Stimulated activated naive CD4-positive, alpha-beta T cell (primary cell): ENCODE measurements at regions not wholly inside any gene's neighbourhood (a gene's known extent, or its start where the extent isn't known, plus 50 kb on each side); places are given as distances from the start of the nearest gene placed in this dataset.
"Not testable (repeated sequence)": the region's sequence is repeated elsewhere in the genome, so short reads cannot be mapped to it uniquely, and the experiment has no call there.

Experiments
- DNase-seq, 6 experiments: peaks; one replicate each; lab custom pipeline; 2025; lab: John Stamatoyannopoulos, UW

DNA sequence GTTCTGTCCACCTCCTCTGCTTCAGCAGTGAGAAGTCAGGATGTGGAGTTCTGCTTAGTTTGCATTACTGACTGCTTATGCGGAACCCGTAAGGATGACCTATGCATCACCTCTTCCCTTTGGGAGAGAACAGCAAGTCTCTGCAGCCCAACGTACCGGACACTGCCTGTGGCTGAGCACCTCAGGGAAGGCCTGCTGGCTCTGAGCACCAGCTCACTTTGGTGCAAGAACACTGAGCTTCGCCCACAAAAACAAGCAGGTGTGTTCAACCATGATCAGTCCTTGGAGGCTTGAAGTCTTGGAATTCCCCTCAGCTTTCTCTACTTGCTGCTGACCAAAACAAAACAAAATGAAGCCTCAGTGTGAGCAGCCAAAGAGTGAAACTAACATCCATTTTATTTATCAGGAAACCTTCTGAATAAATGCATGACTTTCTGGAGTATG, 52.7 kb upstream of the NCK2 start:
- no peak for DNase-seq

DNA sequence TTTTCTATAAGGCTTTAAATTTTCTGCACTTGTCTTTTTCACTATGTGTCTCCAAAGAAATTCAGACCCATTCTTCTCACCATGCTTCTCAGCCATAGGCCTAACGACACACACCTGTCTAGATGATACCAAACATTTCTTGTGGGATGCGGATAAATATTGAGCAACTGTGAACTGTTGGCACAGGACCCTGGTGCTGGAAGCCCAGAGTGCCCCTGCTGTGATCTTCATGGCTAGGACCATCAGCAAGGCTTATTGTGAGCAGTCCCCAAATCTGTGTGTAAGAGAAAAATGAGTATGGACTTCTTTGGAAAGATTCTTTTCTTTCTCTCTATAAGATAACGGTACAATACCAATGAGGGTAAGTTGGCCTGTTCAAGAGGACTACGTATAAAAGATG, 54.1 kb upstream of the NCK2 start:
- DNase-seq = no peak

DNA sequence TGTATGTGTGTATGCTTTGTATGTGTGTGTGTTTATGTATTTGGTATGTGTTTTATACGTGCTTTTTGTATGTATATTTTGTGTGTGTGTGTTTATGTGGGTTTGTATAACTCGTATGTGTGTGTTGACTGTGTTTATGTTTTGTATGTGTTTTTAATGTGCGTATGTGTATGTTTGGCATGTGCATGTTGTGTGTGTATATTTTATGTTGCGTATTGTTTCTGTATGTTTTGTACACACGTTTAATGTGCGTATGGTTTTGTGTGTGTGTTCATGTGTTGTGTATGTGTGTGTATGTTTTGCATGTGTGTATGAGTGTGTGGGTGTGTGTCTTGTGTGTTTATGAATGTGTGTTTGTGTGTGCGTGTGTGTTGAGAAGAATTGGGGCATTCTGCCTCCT, 55.2 kb upstream of the NCK2 start:
- DNase-seq = no peak

DNA sequence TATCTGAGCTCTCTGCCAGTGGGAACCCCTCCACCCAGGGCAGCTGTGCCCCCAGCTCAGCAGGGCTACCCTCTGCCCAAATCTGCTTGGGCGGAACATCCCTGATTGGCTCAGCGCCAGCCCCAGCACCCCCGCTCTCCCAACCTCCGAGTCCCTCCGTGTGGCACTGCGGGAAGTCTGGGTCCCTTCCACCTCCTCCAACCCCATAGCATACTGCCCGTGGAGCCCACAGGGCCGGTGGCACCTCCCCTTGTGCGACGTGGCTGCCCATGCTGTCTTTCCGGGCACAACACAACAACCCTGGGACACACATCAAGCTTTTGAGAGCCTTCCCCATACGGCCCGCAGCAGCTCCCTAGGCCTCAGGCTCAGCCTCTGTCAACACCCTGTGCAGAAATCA, 55.8 kb upstream of the NCK2 start:
- DNase-seq = no peak

DNA sequence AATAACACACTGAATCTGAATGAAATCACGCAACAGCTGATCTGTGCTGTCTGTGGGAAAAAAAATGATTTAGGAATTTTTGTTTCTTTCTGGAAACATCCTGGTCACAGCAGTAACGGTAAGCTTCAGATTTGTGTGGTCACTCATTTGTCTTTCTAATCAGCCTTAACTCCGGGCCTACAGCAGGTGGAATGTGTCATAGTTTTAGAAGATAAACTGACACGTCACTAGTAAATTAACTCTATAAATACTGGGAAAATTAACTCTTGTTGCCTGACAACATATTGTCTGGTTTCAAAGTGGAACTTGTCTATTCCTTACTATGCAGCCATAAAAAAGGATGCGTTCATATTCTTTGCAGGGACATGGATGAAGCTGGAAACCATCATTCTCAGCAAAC, 58.1 kb upstream of the NCK2 start:
- no peak for DNase-seq

DNA sequence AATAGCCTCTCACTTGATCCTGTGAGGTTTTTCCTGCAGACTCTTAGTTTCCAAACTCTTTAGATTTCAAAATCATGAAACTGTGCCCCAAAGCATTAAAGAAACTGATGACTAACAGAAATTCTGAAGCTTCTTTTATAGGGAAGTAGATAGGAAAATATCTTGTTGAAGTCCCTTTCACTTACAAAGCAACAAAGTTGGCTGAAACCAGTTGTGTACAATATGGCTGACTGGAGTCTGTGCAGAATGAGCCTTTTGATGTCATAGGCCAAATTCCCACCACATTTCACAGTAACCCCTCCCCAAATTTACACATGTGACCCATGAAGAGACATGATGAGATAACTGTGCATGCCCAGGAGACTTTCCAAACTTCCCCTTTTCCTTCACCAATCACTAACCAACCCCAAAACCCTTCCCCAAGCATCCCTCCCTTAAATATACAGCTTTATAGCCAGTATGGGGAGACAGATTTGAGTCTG, 61.7 kb upstream of the NCK2 start:
- no peak for DNase-seq

DNA sequence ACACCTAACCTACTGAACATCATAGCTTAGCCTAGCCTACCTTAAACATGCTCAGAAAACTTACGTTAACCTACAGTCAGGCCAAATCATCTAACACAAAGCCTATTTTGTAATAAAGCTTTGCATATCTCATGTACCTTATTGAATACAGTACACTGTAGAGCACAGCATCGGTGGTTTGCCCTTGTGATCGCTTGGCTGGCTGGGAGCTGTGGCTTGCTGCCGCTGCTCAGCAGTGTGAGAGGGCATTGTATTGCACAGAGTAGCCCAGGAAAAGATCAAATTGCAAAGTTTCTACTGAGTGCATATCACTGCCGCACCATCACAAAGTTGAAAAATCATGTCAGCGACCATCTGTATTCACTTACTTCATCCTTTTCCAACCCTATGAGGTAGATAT, 62.3 kb upstream of the NCK2 start:
- DNase-seq = no peak

DNA sequence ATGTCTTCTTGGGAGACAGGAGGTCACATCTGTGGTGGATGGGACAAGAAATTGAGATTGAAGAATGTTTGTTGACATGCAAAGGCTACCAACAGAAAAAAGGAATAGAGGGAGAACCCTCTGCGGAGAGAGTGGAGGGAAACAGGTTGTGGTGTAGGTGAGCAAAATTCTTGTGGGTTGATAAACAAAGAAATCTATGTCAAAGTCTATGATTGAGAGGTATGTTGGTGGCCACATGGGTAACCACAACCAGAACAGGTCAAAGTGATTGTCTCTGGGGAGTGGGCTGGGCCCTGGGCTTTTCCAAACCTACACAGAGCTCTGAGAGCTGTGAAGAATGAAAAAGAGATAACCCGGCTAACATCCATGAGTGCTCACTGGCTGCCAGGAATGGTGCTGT, 62.8 kb upstream of the NCK2 start:
- no peak for DNase-seq

DNA sequence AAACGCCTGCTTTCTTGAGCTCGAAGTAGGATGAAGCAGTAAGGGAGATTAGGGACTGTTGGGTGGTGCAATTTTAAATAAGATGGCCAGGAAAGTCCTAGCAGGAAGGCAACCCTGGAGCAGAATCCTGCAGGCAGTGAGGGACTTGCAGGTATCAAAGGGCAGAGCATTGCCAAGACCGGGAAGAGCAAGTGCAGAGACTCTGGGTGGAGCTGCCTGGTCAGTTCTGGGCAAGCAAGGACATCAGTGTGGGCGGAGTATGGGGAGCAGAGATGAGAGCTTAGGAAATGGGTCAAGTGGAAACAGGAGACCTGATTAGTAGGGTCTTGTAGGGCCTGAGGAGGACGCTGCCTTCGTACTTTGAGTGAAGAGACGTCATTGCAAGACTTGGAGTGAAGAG, 64.4 kb upstream of the NCK2 start:
- DNase-seq = no peak

DNA sequence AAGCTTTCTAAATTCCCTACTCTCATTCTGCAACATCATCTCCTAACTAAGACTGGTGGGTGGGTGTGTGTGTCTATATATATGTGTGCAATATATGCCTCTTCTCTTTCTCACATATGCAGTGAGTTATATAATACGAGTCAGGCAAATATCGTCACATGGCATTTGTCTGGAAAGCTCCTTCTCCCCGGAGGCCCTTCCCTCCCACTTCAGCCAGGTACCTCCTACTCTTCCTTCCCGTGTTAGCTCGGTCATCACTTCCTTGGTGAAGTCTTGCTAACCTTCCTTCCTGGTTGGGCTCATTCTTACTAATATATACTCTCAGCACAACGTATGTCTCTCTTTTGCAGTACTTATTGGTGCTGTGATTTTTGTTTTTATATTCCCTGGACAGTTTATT, 66.4 kb upstream of the NCK2 start:
- no peak for DNase-seq

DNA sequence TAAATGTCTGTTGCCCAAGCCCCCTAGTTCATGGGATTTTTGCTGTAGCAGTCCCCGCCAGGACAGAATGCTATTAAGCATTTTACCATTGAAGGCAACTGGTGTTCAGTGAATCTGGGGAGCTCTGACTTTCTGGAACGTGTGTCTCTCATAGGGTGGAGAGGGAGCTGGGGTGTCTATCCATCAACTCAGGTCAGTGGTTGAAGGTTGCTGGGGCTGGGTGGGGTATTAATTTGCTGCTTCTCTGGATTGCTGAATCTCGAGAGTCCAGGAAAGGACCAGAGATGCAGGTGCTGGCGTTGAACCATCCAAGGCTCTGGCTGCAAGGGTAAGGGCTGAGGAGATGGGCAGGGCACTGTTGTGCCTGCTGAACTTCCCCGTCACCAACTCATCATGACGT, 66.8 kb upstream of the NCK2 start:
- DNase-seq = no peak

DNA sequence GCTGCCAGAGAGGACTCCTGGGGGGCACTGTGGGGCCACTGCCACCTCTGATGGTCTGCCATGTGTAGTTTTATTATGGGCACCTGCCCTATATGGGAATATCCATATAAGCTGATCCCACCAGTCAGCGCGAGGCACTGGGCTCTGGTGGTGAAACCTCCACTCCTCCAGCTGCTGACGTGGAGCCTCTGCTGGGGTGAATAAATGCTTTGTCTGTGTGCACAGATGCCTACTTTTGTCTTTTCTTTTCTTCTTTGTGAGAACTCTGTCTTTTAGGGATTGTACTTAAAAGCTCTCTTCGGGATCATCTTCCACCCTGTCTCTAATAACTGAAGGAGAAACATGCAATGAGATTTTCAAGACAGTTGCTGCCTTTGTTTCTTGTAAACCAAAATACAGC, 68.9 kb upstream of the NCK2 start:
- DNase-seq = no peak

DNA sequence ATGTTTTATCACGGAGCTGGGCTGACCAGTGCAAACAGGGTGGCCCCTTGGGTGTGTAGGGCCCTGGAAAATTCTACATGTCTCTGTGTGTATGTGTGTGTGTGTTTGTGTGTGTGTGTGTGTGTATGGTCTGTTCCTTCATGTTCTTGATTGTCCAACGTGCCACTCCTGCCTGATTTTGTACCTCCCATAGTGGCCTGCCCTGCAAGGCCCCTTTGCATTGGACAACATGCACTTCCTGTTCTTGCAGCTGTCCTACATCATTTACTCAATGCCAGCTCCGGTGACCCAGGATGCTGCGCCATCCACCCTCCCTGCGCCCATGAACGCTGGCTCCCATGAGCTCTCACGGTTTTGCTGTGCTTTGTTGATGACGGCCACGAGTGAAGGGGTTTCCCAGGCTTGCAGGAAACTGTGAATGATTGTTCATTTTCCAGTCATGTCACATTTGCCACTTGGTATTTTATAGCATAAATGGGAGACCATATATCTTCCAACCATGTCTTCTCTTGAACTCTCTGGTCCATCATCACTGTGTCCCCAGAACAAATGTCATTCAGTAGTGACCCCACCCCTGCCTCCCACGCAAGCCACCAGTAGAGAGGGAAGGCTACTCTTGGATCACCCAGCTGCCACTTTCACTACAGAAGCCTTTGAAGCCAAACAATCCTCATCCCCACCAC, 69.7 kb upstream of the NCK2 start:
- no peak for DNase-seq

DNA sequence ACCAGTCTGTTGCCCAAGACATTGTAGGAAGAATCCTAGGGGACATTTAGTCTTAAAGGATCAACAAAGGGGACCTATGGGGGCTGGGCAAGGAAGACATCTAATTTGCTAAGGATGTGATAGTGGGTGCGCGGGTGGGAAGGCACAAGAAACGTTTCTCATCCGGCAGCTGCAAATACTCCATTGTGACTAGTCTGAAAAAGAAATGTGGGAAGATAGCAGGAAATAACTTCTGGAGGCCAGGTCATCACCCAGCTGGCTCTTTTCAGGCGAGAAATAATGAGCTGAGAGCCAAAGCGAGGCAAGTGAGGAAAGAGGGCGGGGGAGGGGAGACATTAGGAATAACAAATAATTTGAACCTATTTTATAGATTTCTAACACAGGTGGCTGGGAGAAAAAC, 70.3 kb upstream of the NCK2 start:
- no peak for DNase-seq

DNA sequence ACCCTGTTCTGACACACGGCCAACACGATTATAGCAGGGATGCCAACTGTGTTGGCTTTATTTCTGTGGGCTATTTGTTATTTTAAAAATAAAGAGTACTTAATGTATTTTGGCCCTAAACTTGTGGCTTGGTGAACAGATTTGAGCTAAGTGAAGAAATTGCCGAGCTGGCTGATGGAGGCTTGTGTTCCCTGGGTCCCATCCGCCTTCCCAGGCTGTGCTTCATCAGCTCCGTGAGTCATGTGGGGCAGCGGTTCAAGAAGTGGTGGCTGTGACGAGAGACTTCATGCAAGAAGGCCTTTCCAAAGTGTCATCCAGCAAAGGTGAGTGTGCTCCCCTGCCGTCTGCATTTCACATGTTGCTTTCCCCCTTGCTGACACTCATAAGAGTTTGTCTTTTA, 73.6 kb upstream of the NCK2 start:
- DNase-seq = no peak

DNA sequence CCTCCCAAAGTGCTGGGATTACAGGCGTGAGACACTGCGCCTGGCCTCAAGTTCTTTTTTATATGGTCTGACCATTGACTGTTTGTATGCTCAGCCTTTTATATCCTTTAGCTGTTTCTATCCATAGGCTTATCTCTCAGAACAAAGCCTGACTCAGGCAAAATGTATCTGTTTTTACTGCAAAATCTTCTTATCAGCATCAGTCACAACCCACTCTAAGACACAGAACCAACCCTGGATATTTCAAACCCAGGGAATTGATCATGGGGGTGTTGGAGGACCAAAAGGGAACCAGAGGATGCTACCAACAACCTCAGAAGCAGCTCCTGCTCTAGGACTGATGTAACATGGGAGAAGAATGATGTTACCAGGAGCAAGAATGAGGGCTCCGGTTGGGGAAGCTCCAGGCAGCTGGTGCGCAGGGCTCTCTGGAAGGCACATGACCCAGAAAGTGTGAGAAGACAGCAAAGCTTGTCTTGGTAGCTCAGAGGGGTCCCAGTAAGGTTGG, 75.3 kb upstream of the NCK2 start:
- no peak for DNase-seq

DNA sequence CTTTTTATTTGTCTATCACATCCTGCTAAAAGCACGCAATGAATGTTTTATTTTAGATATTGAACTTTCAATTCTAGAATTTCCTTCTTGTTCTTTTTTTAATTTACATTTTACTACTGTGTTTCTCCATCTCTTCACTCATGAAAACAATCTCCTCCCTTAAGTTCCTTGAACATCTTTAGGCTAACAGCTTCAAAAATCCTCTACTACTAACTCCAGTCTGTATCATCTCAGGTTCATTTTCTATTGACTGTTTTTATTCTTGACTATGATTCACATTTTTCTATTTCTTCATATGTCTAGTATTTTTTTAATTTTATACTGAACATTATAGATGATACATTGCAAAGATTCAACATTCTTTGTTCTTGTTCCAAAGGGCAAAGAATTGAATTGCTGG, 79.2 kb upstream of the NCK2 start:
- DNase-seq = no peak

DNA sequence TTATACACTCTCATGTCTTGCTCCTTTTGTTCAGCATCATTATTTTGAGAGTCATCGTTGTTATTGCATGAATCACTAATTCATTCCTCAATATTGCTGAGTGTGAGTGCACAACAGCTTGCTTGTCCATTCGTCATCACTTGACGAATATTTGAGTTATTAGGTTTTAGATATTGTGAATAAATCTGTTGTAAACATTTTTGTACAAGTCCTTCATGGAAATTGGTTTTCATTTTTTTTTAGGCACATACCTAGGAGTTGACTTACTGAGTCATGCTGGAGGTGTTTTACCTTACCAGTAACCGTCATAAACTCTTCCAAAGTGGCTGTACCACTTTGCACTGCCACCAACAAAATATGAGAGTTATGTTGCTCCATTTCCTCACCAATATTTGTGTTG, 84.2 kb upstream of the NCK2 start:
- DNase-seq = no peak

DNA sequence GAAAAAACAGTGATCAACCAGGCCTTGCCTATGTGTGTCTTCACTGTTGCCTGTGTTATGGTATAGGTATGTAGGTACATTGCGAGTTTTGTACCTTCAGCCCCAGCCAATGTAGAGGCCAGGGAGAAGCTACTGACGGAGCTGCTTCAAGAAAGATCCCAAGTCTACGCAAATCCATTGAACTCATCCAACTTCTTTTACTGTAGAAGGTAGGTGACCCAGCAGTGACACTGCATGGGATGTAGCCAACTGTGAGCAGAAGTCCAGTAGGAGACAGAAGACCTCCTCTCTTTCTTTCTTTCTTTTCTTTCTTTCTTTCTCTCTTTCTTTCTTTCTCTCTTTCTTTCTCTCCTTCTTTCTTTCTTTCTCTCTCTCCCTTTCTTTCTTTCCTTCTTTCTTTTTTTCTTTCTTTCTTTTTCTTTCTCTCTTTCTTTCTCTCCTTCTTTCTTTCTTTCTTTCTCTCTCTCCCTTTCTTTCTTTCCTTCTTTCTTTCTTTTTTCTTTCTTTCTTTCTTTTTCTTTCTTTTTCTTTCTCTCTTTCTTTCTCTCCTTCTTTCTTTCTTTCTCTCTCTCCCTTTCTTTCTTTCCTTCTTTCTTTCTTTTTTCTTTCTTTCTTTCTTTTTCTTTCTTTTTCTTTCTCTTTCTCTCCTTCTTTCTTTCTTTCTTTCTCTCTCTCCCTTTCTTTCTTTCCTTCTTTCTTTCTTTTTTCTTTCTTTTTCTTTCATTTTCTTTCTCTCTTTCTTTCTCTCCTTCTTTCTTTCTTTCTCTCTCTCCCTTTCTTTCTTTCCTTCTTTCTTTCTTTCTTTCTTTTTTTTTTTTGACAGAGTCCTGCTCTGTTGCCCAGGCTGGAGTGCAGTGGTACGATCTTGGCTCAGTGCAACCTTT, 88.7 kb upstream of the NCK2 start:
- not testable (repeated sequence) for DNase-seq

DNA sequence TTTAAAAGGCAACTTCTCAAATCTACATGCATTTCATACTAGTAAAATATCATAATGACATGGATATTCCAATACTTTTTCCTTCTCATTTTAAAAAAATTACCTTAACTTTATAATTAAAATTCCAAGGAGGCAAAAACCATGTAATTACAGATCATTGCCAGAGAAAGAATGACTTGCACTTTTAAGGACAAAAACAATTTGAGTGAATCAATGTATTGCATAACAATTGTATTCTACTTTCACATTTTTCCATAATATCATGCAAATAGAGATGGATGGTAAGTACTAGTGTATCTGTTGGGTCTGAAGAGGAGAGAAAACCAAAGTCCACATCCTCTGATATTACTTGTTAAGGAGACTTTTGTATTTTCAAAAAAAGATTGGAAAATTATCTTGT, 89.5 kb upstream of the NCK2 start:
- no peak for DNase-seq

DNA sequence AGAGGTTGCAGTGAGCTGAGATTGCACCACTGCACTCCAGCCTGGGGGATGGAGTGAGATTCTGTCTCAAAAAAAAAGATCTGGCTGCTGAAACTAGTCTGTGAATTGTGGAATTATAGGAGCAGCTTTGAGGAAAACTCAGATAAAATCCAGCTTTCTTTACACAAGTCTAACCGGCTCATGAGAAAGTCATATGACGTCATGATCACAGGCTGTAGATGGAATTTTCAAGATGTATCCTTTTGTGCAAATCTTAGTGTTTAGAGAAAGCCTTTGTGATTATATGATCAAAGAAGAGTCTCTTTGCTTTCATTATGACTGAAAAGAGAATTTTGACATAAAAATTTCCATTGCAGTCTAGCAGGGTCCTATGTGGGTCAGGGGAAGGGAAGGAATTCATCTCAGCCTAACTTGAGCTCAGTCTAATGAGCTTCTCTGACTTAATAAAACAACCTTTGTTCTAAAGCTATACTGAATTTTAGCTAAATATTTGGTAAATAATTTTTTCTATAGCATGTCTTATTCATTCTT, 90.2 kb upstream of the NCK2 start:
- DNase-seq = no peak

DNA sequence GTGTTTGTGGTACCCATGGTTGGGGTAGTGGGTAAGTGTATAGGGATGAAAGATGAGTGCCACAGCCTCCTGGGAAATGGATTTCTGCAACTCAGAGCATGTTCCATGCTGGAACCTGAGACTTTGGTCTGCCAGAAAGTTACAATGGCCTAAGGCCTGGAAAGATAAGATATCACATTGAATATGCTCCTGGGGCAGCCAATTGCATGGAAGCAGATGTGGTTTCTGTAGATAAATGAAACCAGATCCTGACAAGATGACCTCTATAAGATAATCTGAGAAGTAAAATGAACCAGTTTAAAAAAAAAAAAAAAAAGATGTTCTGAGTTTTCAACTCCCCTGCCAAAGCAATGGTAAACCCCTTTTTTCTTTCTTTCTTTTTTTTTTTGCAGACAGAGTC, 91.4 kb upstream of the NCK2 start:
- no peak for DNase-seq
